HG02610 (cell line): ENCODE measurements at regions not wholly inside any gene's neighbourhood (a gene's known extent, or its start where the extent isn't known, plus 50 kb on each side); places are given as distances from the start of the nearest gene placed in this dataset.
"Not testable (repeated sequence)": the region's sequence is repeated elsewhere in the genome, so short reads cannot be mapped to it uniquely, and the experiment has no call there.

Source experiments
- ATAC-seq: cut with Tn5 transposase; IDR thresholded peaks from one replicate; pipeline ENCODE4 v1.9.1; 2021; ENCODE audit warnings: mild to moderate bottlenecking, moderate library complexity; ENCODE audit not compliant: unreplicated experiment

DNA sequence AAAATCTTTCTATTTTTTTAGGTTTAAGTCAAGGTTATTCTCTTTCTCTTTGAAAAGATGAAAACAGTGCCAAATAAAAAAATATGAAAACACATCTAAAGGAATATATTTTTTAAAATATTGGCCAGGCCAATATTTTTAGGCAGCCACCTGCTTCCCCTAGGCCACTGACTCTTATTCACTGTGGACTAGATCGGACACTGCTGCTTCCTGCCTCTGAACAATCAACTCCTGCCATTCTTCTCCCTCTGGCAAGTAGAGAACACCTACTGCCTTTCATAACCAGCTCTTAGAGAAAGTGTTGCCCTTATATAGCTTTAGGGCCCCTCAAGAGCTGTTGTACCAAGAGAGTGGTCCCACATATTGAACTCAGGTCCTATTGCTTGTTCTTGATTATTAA, 529.2 kb downstream of the RAPGEF2 start:
- no peak for ATAC-seq

DNA sequence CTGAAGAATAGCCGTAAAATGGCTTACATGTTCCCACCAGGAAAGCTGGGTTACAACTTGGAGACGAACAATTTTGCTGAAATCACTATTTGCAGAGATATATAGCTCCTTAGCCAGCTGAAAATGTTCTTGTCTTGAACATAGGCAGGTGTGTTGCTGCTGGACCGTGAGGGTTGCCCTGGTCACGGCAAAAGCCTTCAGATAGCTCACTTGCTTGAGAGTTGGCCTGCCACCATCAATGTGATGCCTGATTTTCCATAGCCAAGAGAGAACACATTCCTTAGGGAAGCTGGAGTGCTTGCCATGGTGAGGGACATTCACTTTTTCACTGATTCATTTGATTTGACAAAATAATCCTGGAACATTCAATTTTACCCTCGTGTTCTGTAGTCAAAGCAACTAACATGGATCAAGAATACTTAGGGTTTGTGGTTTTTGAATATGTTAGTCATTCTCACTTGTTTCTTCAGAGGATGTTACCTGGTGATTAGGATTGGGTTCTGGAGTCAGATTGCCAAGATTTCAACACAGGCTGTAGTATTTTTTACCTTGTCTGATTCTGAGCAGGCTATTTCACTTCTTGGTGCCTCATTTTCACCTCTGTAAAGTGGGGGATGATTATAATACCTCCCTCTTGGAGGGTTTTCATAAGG, 536.9 kb downstream of the RAPGEF2 start:
- no peak for ATAC-seq

DNA sequence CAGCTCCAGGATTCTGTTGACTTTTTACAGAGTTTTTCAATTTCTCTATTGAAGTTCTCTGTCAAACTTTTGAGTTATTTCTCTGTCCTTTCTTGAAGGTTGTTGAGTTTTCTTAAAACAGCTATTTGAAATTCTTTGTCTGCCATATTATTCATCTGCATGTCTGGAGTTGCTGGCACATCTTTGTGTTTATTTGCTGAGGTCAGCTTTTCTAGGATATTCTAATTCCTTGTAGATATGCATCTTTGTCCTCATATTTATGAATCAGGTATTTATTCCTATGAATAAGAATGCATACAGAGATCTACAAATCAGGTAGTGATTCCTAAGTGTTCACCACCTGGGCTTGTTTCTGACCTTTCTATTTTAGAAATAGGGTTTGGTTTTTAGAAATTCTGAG, 546.4 kb downstream of the RAPGEF2 start:
- no peak for ATAC-seq

- ATAC-seq = no peak
These were observed 550.0 kb downstream of the RAPGEF2 start for GRCh38 chr4:159652871-159653270.

DNA sequence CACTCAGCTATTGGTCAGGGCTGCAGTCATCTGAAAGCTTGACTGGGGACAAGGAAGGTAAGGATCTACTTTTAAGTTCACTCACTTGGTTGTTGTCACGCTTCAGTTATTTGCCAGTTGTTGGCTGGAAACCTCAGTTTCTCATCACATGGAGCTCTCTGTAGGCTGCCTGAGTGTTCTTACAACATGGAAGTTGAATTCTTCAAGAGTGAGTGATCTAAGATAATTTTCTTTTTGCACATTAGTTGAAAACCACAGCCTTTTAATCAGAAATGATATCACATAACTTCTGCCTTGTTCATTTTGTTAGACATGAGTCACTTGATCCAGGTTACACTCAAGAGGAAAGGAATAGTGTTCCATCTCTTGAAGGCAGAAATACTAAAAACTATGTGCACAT, 552.7 kb downstream of the RAPGEF2 start:
- no peak for ATAC-seq

DNA sequence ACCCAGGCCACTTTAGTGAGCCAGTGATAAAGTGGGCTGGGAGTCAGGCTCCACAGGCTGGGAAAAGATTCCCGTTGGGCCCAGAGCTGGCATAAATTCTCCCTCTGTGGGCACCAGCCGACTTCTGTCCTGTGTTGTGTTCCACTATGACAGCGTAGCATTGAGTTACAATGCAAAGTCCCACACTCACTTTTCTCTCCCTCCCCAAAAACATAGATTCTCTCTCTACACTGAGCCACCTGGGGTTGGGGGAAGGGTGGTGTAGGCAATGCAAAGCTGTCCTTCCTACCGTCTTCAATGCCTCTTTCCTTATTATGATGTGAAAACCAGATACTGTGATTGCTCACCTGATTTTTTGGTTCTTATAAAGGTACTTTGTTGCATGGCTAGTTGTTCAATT, 566.2 kb downstream of the RAPGEF2 start:
- no peak for ATAC-seq

GRCh38 chr4:159673221-159673620, 570.3 kb downstream of the RAPGEF2 start:
- no peak for ATAC-seq

- no peak for ATAC-seq
These were observed 571.4 kb downstream of the RAPGEF2 start for GRCh38 chr4:159674241-159674640.

- no peak for ATAC-seq
These were observed 574.6 kb downstream of the RAPGEF2 start for GRCh38 chr4:159677521-159677920.

DNA sequence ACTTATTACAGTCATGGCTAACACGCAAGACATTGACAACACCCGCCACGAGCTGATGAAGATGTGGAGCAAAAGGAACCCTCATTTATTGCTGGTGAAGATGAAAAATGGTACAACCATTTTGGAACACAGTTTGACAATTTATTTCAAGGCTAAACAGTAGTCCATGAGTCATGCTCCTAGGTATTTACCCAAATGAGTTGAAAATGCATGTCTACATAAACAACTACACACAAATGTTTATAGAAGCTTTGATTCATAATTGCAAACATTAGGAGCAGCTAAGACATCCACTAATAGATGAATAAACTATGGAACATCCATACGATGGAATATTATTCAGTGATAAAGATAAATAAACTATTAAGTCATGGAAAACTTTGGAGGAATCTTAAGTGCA, 580.1 kb downstream of the RAPGEF2 start:
- no peak for ATAC-seq

GRCh38 chr4:159684061-159684460, 581.2 kb downstream of the RAPGEF2 start:
- ATAC-seq = no peak

DNA sequence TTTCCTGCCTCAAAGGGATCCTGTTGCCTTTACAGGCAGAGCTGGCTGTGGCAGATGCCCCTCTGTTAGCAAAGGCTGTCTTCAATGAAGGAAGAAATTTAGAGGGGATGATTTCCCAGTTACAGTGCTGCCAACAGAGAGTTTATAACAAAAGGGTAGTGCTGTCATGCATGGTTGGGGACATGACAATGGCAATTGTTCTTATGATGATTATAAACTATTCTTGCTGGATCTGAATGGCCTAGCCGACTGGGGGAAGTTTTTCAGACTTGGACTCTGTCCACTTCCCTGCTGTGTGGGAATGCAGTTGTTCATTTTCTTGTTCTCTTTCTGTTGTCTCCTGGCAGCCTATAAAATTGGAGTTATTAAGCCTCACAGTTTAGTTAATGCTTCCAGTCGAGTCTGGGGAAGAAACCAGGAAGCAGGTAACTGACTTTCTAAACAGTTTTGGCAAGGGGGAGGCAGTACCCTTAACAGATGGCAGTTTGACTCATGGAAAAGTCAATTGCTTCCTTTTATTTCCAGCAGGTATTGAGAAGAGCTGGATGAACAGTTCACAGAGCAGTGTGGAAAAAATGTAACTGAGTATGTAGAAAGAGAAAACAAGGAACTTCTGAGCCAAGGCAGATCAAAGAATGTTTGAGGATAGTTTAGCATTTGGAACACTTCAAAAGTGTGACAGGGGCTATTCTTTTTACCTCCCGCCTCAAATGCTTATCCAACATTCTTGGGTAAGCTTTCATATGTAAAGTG, 582.6 kb downstream of the RAPGEF2 start:
- no peak for ATAC-seq

DNA sequence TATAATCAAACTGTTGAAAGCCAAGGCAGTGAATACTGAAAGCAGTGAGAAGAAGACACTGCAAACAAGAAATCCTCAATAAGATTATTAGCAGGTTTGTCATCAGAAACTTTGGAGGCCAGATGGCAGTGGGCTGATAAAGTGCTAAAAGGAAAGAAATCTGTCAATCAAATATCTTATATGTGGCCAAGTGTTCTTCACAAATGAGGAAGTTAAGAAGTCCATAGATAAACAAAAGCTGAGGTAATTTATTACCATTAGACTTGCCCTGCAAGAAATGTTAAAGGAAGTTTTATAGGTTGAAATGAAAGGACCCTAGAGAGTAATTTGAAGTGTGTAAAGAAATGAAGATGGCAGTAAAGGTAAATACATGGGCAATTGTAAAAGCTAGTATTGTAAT, 586.6 kb downstream of the RAPGEF2 start:
- ATAC-seq = no peak

- ATAC-seq = no peak
These were observed 594.7 kb downstream of the RAPGEF2 start for GRCh38 chr4:159697322-159698283.

DNA sequence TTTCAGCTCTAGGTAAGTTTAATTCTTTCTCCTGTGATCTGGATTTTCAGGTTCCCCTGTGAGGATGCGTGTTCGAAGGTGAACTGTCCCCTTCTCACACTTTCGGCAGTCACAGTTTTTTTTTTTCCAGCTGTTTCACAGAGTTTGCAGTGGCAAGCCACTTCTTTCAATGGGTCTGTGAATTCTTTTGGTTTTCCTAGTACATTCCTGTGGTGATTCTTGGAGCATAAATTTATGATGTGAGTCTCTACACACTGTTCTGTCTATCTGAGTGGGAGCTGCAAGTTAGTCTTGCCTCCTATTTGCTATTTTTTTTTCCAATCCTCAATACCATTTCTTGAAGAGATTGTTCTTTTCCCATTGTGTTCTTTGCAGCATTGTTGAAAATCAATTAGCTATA, 595.5 kb downstream of the RAPGEF2 start:
- no peak for ATAC-seq

DNA sequence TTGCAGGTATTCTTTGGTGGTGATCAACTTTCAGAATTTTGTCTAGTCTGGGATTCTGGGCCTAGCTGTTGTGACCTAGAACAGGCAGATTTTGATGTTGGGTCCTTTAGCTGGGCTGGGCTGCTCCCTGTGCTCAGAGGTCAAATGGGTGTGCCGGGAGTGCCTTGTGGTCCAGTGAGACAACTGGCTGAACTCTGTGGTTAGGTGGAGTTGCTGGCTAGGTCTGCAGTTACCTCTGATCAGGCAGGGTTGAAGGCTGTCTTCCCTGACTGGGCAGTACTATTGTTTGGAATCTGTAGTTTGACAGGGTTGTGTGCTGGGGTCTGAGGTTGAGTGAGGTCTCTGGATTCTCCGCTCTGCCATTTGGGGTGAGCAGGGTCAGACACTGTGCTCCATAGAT, 599.3 kb downstream of the RAPGEF2 start:
- no peak for ATAC-seq

- ATAC-seq = no peak
These were observed 602.5 kb downstream of the RAPGEF2 start for GRCh38 chr4:159705334-159705733.

GRCh38 chr4:159706704-159707103, 603.8 kb downstream of the RAPGEF2 start:
- ATAC-seq = no peak

- ATAC-seq = not testable (repeated sequence)
These were observed 612.3 kb downstream of the RAPGEF2 start for GRCh38 chr4:159715180-159715579.

DNA sequence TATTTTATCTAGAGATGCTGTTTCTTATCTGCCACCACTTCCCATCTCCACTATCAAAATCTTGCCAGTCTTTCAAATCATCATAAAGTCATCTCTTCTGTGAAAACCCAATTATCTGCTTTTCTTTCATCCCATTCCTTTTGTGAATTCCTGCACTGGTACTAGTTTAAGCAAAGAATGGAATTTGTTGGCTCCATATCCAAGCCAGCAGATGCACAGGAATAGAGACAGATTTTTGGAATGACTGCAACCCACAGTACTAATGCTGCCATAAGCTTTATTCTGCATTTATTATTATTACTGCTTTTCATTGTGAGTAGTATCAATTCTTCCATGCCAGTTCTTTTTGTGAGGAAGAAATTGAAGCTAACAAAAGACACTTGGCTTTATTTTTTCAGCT, 616.7 kb downstream of the RAPGEF2 start:
- ATAC-seq = no peak

DNA sequence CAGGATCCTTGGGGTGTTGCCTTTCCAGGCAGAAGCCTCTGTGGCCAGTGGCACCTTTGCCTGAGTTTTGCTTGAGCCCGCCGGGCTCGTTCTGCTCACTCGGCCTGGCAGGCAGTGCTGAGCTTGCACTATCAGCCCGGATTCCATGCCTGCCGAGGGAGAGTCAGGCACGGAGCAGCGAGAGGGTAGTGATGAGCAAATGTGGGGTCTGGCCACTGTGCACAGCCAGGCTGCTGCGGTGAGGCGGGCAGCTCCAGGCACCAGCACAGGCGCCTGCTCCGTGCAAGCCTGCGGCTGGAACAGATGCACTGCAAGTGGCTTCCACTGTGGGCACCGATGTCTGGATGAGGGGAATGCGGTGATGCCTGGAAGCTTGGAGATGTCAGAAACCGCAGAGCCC, 619.2 kb downstream of the RAPGEF2 start:
- no peak for ATAC-seq

- ATAC-seq = no peak
These were observed 620.0 kb downstream of the RAPGEF2 start for GRCh38 chr4:159722918-159723317.
